ENCODE measurements at regions not wholly inside any gene's neighbourhood (a gene's known extent, or its start where the extent isn't known, plus 50 kb on each side); places are given as distances from the start of the nearest gene placed in this dataset.

GRCh38 chr4:74559853-74560252 lies 114.9 kb downstream of the AREG start:
- TF ChIP-seq, protein P1, sequence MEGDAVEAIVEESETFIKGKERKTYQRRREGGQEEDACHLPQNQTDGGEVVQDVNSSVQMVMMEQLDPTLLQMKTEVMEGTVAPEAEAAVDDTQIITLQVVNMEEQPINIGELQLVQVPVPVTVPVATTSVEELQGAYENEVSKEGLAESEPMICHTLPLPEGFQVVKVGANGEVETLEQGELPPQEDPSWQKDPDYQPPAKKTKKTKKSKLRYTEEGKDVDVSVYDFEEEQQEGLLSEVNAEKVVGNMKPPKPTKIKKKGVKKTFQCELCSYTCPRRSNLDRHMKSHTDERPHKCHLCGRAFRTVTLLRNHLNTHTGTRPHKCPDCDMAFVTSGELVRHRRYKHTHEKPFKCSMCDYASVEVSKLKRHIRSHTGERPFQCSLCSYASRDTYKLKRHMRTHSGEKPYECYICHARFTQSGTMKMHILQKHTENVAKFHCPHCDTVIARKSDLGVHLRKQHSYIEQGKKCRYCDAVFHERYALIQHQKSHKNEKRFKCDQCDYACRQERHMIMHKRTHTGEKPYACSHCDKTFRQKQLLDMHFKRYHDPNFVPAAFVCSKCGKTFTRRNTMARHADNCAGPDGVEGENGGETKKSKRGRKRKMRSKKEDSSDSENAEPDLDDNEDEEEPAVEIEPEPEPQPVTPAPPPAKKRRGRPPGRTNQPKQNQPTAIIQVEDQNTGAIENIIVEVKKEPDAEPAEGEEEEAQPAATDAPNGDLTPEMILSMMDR (IDR thresholded peaks at IDR 0.05) = no peak
- TF ChIP-seq POLR2A (IDR thresholded peaks at IDR 0.05) = no peak
